SK-N-SH treated with all-trans-retinoic acid at 6 μM for 48 hours (cell line): ENCODE measurements at regions not wholly inside any gene's neighbourhood (a gene's known extent, or its start where the extent isn't known, plus 50 kb on each side); places are given as distances from the start of the nearest gene placed in this dataset.

Source experiments
- ARNTL ChIP-seq: fragments of 450-650 bp; formaldehyde crosslinking; IDR thresholded peaks from 2 replicates; pipeline ENCODE4 v1.5.0; 2020; ENCODE audit warnings: low read depth, mild to moderate bottlenecking, moderate library complexity, borderline replicate concordance
- CSDC2 ChIP-seq: fragments of 250-450 bp; sonication (Bioruptor Pico); IDR thresholded peaks from 2 replicates; pipeline ENCODE4 v1.5.0; 2020; ENCODE audit warnings: mild to moderate bottlenecking, moderate library complexity
- OSR1 ChIP-seq: fragments of 250-450 bp; sonication (Bioruptor Pico); IDR thresholded peaks from 2 replicates; pipeline ENCODE4 v1.8.0; 2022; ENCODE audit warnings: moderate library complexity, mild to moderate bottlenecking, inconsistent platforms
- PPARA ChIP-seq: fragments of 250-450 bp; sonication (Bioruptor Pico); IDR thresholded peaks from 2 replicates; pipeline ENCODE4 v1.5.0; 2020; ENCODE audit warnings: mild to moderate bottlenecking, borderline replicate concordance
- RARB ChIP-seq: fragments of 250-450 bp; sonication (Bioruptor Pico); IDR thresholded peaks from 2 replicates; pipeline ENCODE4 v1.8.0; 2021; ENCODE audit warnings: mild to moderate bottlenecking, moderate library complexity
- ZFP30 ChIP-seq: fragments of 450-650 bp; formaldehyde crosslinking; IDR thresholded peaks from 2 replicates; pipeline ENCODE4 v1.5.0; 2022; ENCODE audit warnings: mild to moderate bottlenecking, moderate library complexity
- ZNF565 ChIP-seq: fragments of 450-650 bp; formaldehyde crosslinking; conservative IDR thresholded peaks from 2 replicates; pipeline ENCODE4 v1.5.0; 2020; ENCODE audit warnings: low read depth, mild to moderate bottlenecking, moderate library complexity
- ZNF70 ChIP-seq: fragments of 450-650 bp; formaldehyde crosslinking; IDR thresholded peaks from 2 replicates; pipeline ENCODE4 v1.5.0; 2020; ENCODE audit warnings: mild to moderate bottlenecking, moderate library complexity
- TF ChIP-seq, protein P1 (sequence below): fragments of 250-450 bp; sonication (Bioruptor Pico); IDR thresholded peaks from 2 replicates; pipeline ENCODE4 v1.8.0; 2020; ENCODE audit warnings: mild to moderate bottlenecking, moderate library complexity, borderline replicate concordance
- TF ChIP-seq, protein P2 (sequence below): fragments of 250-450 bp; sonication (Bioruptor Pico); IDR thresholded peaks from 2 replicates; pipeline ENCODE4 v1.8.0; 2021; ENCODE audit warnings: low read depth, mild to moderate bottlenecking, moderate library complexity, borderline replicate concordance

DNA sequence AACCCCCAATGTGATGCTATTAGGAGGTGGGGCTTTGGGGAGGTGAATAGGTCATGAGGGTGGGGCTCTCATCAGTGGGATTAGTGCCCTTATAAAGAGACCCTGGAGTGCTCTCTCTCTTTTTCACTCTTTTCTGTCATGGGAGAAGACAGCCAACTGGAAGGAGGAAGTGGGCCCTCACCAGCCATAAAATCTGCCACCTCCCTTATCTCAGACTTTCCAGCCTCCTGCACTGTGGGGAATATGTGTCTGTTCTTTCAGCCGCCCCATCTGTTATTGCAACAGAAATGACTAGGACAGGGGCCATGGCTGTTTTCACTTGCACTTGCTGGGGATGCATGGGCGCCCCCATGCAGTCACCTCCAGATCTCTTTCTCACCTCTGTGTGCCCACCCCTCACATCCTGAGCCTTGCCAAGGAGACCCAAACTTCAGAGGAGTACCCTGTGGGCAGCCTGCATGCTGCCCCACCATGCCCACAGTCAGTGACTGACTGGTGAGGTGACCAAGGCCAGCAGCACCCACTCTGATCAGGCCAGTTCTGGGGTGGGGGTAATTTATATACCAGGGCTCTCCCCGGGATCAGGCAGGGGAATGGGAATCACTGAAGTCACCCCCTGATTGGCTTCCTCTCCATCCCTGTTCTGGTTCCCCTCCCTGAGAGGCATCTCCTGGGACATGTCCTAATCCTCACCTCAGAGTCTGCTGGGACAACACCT, 118.4 kb downstream of the ANKRD60 start:
- no peak for TF ChIP-seq ZFP30 (CRISPR knock-in tag)
- TF ChIP-seq, protein P1, sequence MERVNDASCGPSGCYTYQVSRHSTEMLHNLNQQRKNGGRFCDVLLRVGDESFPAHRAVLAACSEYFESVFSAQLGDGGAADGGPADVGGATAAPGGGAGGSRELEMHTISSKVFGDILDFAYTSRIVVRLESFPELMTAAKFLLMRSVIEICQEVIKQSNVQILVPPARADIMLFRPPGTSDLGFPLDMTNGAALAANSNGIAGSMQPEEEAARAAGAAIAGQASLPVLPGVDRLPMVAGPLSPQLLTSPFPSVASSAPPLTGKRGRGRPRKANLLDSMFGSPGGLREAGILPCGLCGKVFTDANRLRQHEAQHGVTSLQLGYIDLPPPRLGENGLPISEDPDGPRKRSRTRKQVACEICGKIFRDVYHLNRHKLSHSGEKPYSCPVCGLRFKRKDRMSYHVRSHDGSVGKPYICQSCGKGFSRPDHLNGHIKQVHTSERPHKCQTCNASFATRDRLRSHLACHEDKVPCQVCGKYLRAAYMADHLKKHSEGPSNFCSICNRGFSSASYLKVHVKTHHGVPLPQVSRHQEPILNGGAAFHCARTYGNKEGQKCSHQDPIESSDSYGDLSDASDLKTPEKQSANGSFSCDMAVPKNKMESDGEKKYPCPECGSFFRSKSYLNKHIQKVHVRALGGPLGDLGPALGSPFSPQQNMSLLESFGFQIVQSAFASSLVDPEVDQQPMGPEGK = no peak
- TF ChIP-seq RARB (CRISPR knock-in tag) = no peak
- TF ChIP-seq, protein P2, sequence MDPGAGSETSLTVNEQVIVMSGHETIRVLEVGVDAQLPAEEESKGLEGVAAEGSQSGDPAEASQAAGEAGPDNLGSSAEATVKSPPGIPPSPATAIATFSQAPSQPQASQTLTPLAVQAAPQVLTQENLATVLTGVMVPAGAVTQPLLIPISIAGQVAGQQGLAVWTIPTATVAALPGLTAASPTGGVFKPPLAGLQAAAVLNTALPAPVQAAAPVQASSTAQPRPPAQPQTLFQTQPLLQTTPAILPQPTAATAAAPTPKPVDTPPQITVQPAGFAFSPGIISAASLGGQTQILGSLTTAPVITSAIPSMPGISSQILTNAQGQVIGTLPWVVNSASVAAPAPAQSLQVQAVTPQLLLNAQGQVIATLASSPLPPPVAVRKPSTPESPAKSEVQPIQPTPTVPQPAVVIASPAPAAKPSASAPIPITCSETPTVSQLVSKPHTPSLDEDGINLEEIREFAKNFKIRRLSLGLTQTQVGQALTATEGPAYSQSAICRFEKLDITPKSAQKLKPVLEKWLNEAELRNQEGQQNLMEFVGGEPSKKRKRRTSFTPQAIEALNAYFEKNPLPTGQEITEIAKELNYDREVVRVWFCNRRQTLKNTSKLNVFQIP (CRISPR knock-in tag) = no peak
- TF ChIP-seq ARNTL (CRISPR knock-in tag) = no peak
- TF ChIP-seq ZNF70 (CRISPR knock-in tag) = no peak
- TF ChIP-seq OSR1 (CRISPR knock-in tag) = no peak
- no peak for TF ChIP-seq PPARA (CRISPR knock-in tag)
- TF ChIP-seq CSDC2 = no peak
- no peak for TF ChIP-seq ZNF565 (CRISPR knock-in tag)
